ENCODE measurements at regions not wholly inside any gene's neighbourhood (a gene's known extent, or its start where the extent isn't known, plus 50 kb on each side); places are given as distances from the start of the nearest gene placed in this dataset.

GRCh38 chr5:111676926-111677415 is 80.0 kb downstream of the NREP start:
- no peak for TF ChIP-seq EZH2 (IDR thresholded peaks at IDR 0.05; ENCODE audit: insufficient read depth, low read length)
- no peak for TF ChIP-seq CTCF (IDR thresholded peaks at IDR 0.05; ENCODE audit: insufficient read depth, low read depth, low read length)
- H3K27ac ChIP-seq (ENCODE audit: low read depth, low read length) = no peak overlapping the region
- H3K27ac Mint-ChIP-seq (ENCODE audit: unreplicated experiment) = no peak overlapping the region

DNA sequence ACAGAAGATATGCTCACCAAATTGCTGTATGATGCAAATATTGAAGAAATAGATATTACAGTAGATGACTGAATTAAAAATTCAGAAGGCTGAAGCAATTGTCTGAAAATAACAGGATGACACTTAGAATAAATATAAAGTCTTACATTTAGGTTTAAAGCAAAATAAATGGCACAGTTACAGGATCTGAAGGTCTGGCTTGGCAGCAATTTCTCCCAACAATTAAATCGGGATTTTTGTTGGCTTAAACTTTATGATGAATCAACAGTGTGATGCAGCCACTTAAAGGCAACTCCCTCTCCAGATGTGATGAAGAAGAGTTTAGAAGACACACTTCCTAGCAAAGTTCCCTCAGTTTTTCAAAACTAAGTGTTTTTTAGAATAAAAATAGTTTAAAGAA is 80.5 kb downstream of the NREP start:
- no peaks in the 10 kb centered on the region for H3K36me3 Mint-ChIP-seq (ENCODE audit: low read depth, unreplicated experiment)
- Histone ChIP-seq H3K36me3 (ENCODE audit: insufficient read depth, low read length) (no peaks in the 10 kb centered on the region), H3K4me1 (ENCODE audit: insufficient read depth, low read length) (peaks cover 13% of the 10 kb centered on the region), H3K4me3 (ENCODE audit: insufficient read depth, low read depth, low read length) (no peak overlapping the region), H4K20me1 (ENCODE audit: insufficient read depth, low read length) (no peaks in the 10 kb centered on the region), H3K9me3 (ENCODE audit: insufficient read depth, low read depth, low read length) (no peaks in the 10 kb centered on the region), H3K79me2 (ENCODE audit: insufficient read depth, low read length) (no peaks in the 10 kb centered on the region), H3K27ac (ENCODE audit: low read depth, low read length) (no peak overlapping the region), H3K4me2 (ENCODE audit: low read length) (no peak overlapping the region), H3K9ac (ENCODE audit: low read length) (no peak overlapping the region), H3K27me3 (ENCODE audit: insufficient read depth, low read length) (no peaks in the 10 kb centered on the region), H2AFZ (ENCODE audit: low read depth, low read length) (no peak overlapping the region)
- DNase-seq (ENCODE audit: low read depth) (peak; percentile 57), FAIRE-seq (peak; percentile 34)
- H3K27ac Mint-ChIP-seq (ENCODE audit: unreplicated experiment) = no peak overlapping the region
- H3K4me3 Mint-ChIP-seq (ENCODE audit: unreplicated experiment) = no peak overlapping the region
- H3K27me3 Mint-ChIP-seq (ENCODE audit: low read depth, unreplicated experiment) = no peaks in the 10 kb centered on the region
- TF ChIP-seq CTCF (IDR thresholded peaks at IDR 0.05; ENCODE audit: insufficient read depth, low read depth, low read length) = no peak
- TF ChIP-seq EZH2 (IDR thresholded peaks at IDR 0.05; ENCODE audit: insufficient read depth, low read length) = no peak
- H3K9me3 Mint-ChIP-seq (ENCODE audit: unreplicated experiment) = no peaks in the 10 kb centered on the region
- peaks cover 11% of the 10 kb centered on the region for H3K4me1 Mint-ChIP-seq (ENCODE audit: low read depth, unreplicated experiment)

More at GRCh38 chr5:111676926-111677415, 80.0 kb downstream of the NREP start:
- H3K36me3 ChIP-seq (ENCODE audit: insufficient read depth, low read length) = no peaks in the 10 kb centered on the region
- Mint-ChIP-seq H3K4me1 (ENCODE audit: low read depth, unreplicated experiment) (peaks cover 12% of the 10 kb centered on the region), H3K36me3 (ENCODE audit: low read depth, unreplicated experiment) (no peaks in the 10 kb centered on the region), H3K9me3 (ENCODE audit: unreplicated experiment) (no peaks in the 10 kb centered on the region), H3K27me3 (ENCODE audit: low read depth, unreplicated experiment) (no peaks in the 10 kb centered on the region), H3K4me3 (ENCODE audit: unreplicated experiment) (no peak overlapping the region)
- DNase-seq (ENCODE audit: low read depth) (no peak), FAIRE-seq (no peak)
- no peaks in the 10 kb centered on the region for H4K20me1 ChIP-seq (ENCODE audit: insufficient read depth, low read length)
- H2AFZ ChIP-seq (ENCODE audit: low read depth, low read length) = no peak overlapping the region
- H3K27me3 ChIP-seq (ENCODE audit: insufficient read depth, low read length) = no peaks in the 10 kb centered on the region
- no peak overlapping the region for H3K9ac ChIP-seq (ENCODE audit: low read length)
- no peak overlapping the region for H3K4me3 ChIP-seq (ENCODE audit: insufficient read depth, low read depth, low read length)
- H3K4me2 ChIP-seq (ENCODE audit: low read length) = no peak overlapping the region
- no peaks in the 10 kb centered on the region for H3K9me3 ChIP-seq (ENCODE audit: insufficient read depth, low read depth, low read length)
- no peaks in the 10 kb centered on the region for H3K79me2 ChIP-seq (ENCODE audit: insufficient read depth, low read length)
- H3K4me1 ChIP-seq (ENCODE audit: insufficient read depth, low read length) = peaks cover 18% of the 10 kb centered on the region

- H3K4me1 ChIP-seq (ENCODE audit: insufficient read depth, low read length) = peaks cover 2% of the 10 kb centered on the region
- H2AFZ ChIP-seq (ENCODE audit: low read depth, low read length) = no peak overlapping the region
- no peak for DNase-seq (ENCODE audit: low read depth)
- no peak for FAIRE-seq
- no peaks in the 10 kb centered on the region for H3K27me3 Mint-ChIP-seq (ENCODE audit: low read depth, unreplicated experiment)
- no peaks in the 10 kb centered on the region for H4K20me1 ChIP-seq (ENCODE audit: insufficient read depth, low read length)
- no peaks in the 10 kb centered on the region for H3K27me3 ChIP-seq (ENCODE audit: insufficient read depth, low read length)
- no peak for TF ChIP-seq EZH2 (IDR thresholded peaks at IDR 0.05; ENCODE audit: insufficient read depth, low read length)
- TF ChIP-seq CTCF (IDR thresholded peaks at IDR 0.05; ENCODE audit: insufficient read depth, low read depth, low read length) = no peak
- no peaks in the 10 kb centered on the region for H3K9me3 Mint-ChIP-seq (ENCODE audit: unreplicated experiment)
- no peak overlapping the region for H3K4me3 Mint-ChIP-seq (ENCODE audit: unreplicated experiment)
- H3K36me3 Mint-ChIP-seq (ENCODE audit: low read depth, unreplicated experiment) = no peaks in the 10 kb centered on the region
- H3K27ac Mint-ChIP-seq (ENCODE audit: unreplicated experiment) = no peak overlapping the region
- H3K4me1 Mint-ChIP-seq (ENCODE audit: low read depth, unreplicated experiment) = peaks cover 4% of the 10 kb centered on the region
- H3K4me3 ChIP-seq (ENCODE audit: insufficient read depth, low read depth, low read length) = no peak overlapping the region
- no peak overlapping the region for H3K4me2 ChIP-seq (ENCODE audit: low read length)
- no peaks in the 10 kb centered on the region for H3K79me2 ChIP-seq (ENCODE audit: insufficient read depth, low read length)
- H3K9me3 ChIP-seq (ENCODE audit: insufficient read depth, low read depth, low read length) = no peaks in the 10 kb centered on the region
- no peak overlapping the region for H3K9ac ChIP-seq (ENCODE audit: low read length)
- H3K27ac ChIP-seq (ENCODE audit: low read depth, low read length) = no peak overlapping the region
- H3K36me3 ChIP-seq (ENCODE audit: insufficient read depth, low read length) = no peaks in the 10 kb centered on the region
Measured at GRCh38 chr5:111675201-111675934, 81.6 kb downstream of the NREP start.
